ENCODE measurements at regions not wholly inside any gene's neighbourhood (a gene's known extent, or its start where the extent isn't known, plus 50 kb on each side); places are given as distances from the start of the nearest gene placed in this dataset.

GRCh38 chr13:83223546-83223945 lies 658.7 kb downstream of the SLITRK1 start (continued):
- TF ChIP-seq BCL3 (IDR thresholded peaks at IDR 0.05) (no peak), POLR2AphosphoS2 (conservative IDR thresholded peaks at IDR 0.05; ENCODE audit: low read length) (no peak)

GRCh38 chr13:83221813-83222241 lies 660.4 kb downstream of the SLITRK1 start:
- no peak overlapping the region for H3K4me2 ChIP-seq
- ChIA-PET POLR2A (no interaction called here), CTCF (no interaction called here)
- no peak overlapping the region for H3K27ac ChIP-seq
- ATAC-seq (no peak), DNase-seq (ENCODE audit: low read depth in 1 of 2, low spot score in 1 of 2) (peak in 1 of 2 experiments; percentile 6), FAIRE-seq (no peak)
- no peaks in the 10 kb centered on the region for H3K9me3 ChIP-seq
- H3K4me3 ChIP-seq: no peak overlapping the region
- 45% methylated on average over 5 of the region's 5 CpGs for WGBS (ENCODE audit: missing lambda C conversion rate)
- no peaks in the 10 kb centered on the region for H3K4me1 ChIP-seq
- TF ChIP-seq ATOH8 (CRISPR knock-in tag; IDR thresholded peaks at IDR 0.05; ENCODE audit: low read depth) (no peak), MAFK (IDR thresholded peaks at IDR 0.05; ENCODE audit: partially characterized antibody) (peak; percentile 51), MYC (IDR thresholded peaks at IDR 0.05; ENCODE audit: borderline replicate concordance, low read length) (no peak), RAD21 (conservative IDR thresholded peaks at IDR 0.05 in 1 of 2, IDR thresholded peaks at IDR 0.05 in 1 of 2) (no peak), TFCP2L1 (CRISPR knock-in tag; IDR thresholded peaks at IDR 0.05) (no peak), KDM1A (IDR thresholded peaks at IDR 0.05; ENCODE audit: low read depth) (no peak), JUNB (IDR thresholded peaks at IDR 0.05) (0 out of 2 replicates have a peak, but pooled peaks have one; percentile 19), EHF (CRISPR knock-in tag; IDR thresholded peaks at IDR 0.05) (no peak), HMGXB4 (CRISPR knock-in tag; IDR thresholded peaks at IDR 0.05; ENCODE audit: borderline replicate concordance) (no peak), E2F6 (IDR thresholded peaks at IDR 0.05; ENCODE audit: borderline replicate concordance, low read depth) (no peak), HEYL (CRISPR knock-in tag; IDR thresholded peaks at IDR 0.05) (no peak), NFE2L2 (conservative IDR thresholded peaks at IDR 0.05; ENCODE audit: low read length) (no peak)

- FAIRE-seq (no peak), DNase-seq (ENCODE audit: low read depth in 1 of 2, low spot score in 1 of 2) (peak in 1 of 2 experiments; percentile 4), ATAC-seq (no peak)
- Histone ChIP-seq H3K27ac (no peak overlapping the region), H3K4me1 (no peaks in the 10 kb centered on the region), H3K4me2 (no peak overlapping the region), H3K9me3 (no peaks in the 10 kb centered on the region), H3K4me3 (no peak overlapping the region)
- 86% methylated on average over 1 of the region's 1 CpG for WGBS (ENCODE audit: missing lambda C conversion rate)
- CTCF ChIA-PET: no interaction called here
- TF ChIP-seq JUN (IDR thresholded peaks at IDR 0.05): no peak
- POLR2A ChIA-PET: no interaction called here
Measured at GRCh38 chr13:83221256-83221655, 661.0 kb downstream of the SLITRK1 start.

- H3K4me1 ChIP-seq: no peaks in the 10 kb centered on the region
- no peak overlapping the region for H3K27ac ChIP-seq
- ATAC-seq (no peak), DNase-seq (ENCODE audit: low read depth in 1 of 2, low spot score in 1 of 2) (no peak), FAIRE-seq (no peak)
- H3K4me3 ChIP-seq: no peak overlapping the region
- TF ChIP-seq NR3C1 (IDR thresholded peaks at IDR 0.05) (no peak), HOXB5 (CRISPR knock-in tag; IDR thresholded peaks at IDR 0.05) (no peak), ELK1 (IDR thresholded peaks at IDR 0.05; ENCODE audit: low read depth, low read length) (no peak), BHLHE40 (IDR thresholded peaks at IDR 0.05; ENCODE audit: low read depth, low read length) (no peak), E2F6 (IDR thresholded peaks at IDR 0.05; ENCODE audit: borderline replicate concordance, low read depth) (no peak), USF2 (IDR thresholded peaks at IDR 0.05) (no peak)
- POLR2A ChIA-PET: no interaction called here
- CTCF ChIA-PET: no interaction called here
- H3K9me3 ChIP-seq: no peaks in the 10 kb centered on the region
- no peak overlapping the region for H3K4me2 ChIP-seq
- WGBS (ENCODE audit: missing lambda C conversion rate): 35% methylated on average over 2 of the region's 2 CpGs
Measured at GRCh38 chr13:83220241-83220640, 662.0 kb downstream of the SLITRK1 start.

Measured in A549 (cell line).